CD4-positive, alpha-beta T cell treated with Interleukin-4 for 4 hours (primary cell): ENCODE measurements at regions not wholly inside any gene's neighbourhood (a gene's known extent, or its start where the extent isn't known, plus 50 kb on each side); places are given as distances from the start of the nearest gene placed in this dataset.

Experiments
- DNase-seq: peaks from one replicate; pipeline ENCODE4 v3.0.0-alpha.2; 2020

DNA sequence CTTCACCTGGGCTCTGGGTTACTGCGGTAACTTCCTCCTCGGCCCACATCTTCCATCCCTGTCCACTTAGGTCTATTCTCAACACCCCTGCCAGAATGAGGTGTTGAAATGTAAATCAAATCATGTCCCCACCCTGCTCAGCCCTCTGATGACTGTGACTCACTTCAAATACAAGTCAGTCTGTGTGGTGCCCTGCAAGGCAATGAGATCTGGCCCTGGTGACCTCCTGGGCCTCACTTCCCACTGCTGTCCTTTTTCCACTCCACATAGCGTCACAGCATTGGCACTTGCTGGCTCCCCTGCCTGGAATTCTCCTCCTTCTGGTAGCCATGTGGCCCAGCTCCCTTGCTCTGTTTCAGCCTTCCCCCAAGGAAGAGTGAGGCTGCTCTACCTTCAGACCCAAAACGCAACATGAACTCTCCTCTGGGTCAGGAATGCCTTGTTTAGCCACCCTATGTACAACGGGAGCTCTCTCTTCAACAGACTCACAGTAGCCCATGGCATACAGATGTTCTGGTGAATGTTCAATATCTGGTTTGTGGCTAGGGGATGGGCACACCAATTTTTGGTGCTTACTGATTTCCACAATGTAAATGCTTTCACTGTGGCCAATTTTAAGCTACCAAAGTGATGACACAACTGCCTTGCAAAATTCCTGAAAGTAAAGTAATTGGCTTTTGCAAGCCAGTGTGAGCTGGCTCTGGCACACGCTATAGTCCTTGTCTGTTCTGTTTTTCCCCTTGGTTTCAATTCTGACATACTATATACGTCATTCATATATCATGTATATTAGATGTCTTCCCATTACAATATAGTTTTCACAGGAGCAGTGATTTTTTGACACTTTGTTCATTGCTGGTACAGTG, 550.3 kb upstream of the HS6ST1 start:
- DNase-seq: no peak

DNA sequence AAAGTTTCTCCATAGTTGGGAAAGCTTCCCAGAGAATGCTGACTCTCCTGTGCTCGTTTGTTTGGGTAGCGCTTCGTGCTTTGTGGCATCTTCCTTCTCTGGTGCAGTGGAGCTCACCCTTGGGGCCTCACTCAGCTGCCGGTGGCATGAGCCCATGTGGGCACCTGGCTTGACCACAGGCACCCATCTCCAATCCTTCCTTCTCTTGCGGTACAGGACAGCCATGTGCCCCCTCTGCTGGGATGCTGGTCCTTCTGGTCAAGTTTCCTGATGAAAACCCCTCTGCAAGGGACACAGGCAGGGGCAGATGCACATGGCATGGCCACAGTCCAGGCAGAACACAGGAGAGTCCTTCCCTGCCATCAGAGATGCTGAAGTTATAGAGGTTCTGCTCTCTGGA, 555.9 kb upstream of the HS6ST1 start:
- DNase-seq: no peak

DNA sequence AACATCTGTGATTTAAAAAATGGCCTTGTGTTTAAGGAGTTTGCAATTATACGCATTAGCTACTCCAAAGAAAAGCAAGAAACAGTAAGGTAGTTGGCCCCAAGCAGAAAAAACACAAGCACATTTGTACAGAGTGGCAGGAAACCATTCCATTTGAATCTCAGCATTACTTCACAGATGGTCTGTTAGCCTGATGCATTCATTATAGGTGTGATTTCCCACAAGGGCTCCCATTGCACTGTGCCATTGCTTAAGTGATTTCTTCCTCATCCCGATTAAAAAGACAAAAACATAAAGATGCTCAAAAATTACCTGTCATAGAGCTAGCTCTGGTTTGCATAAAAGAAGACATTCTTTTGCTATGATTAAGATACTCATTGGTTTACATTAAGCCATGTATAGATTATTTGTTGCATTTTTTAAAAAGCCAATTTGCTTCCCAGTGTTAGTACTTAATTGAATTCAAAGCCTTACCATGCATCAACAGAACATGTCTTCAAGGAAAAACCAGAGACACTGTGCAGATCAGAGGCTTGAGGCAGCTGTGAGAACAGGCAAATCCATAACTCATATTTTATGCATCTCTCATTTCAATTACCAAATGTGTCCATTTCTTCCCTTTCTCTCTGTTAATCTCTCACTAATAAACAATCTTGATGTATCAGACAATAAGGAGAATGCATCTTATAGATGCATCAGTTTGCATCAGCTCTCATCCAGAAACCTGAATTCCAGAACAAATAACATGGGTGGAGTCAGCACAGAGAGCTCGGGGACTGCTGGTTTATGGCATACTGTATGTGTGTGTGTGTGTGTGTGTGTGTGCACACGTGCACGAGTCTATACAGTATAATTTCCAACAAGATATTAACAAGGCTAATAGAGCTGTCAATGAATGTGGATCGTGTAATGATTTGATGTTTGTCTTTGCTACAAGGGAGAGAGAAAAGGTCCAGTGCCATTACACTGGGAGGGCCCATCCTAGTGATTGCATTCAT, 558.6 kb upstream of the HS6ST1 start:
- no peak for DNase-seq

DNA sequence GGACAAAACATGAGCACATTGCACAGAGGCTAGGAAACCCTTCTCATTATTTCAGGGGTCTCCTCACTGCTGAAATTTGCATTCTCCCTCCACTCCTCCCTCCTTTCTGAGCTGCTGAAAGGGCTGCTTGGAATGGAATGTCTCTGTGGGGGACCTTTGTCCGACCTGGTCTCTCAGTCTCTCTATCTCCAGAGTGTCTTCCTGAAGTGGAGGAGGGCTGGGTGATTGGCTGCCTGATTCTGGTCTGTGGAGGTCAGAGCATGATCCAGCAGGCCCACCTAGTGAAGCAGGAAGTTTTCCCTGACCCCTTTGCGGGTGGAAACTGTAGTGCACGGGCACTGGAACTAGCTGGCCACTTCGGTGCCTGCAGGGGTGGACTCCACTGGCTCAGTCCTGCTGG, 560.5 kb upstream of the HS6ST1 start:
- DNase-seq: no peak

DNA sequence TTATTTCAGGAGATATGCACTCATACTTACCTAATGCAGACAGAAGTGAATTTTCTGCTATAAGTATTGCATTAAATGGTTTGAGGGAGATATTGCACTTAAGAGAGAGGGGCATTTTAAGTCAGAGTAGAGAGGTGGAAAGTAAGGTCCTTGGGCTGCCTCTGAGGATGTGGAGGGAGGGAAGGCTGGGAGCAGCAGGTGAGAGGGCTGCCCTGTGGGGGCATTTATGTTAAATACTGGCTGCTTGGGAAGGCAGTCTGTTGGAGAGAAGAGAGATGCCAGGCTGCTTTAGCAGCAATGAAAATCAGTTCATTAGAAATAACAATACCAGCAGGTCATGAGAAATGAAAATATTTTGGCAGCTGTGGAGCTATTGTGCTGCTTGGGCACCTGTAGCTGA, 576.2 kb upstream of the HS6ST1 start:
- no peak for DNase-seq

DNA sequence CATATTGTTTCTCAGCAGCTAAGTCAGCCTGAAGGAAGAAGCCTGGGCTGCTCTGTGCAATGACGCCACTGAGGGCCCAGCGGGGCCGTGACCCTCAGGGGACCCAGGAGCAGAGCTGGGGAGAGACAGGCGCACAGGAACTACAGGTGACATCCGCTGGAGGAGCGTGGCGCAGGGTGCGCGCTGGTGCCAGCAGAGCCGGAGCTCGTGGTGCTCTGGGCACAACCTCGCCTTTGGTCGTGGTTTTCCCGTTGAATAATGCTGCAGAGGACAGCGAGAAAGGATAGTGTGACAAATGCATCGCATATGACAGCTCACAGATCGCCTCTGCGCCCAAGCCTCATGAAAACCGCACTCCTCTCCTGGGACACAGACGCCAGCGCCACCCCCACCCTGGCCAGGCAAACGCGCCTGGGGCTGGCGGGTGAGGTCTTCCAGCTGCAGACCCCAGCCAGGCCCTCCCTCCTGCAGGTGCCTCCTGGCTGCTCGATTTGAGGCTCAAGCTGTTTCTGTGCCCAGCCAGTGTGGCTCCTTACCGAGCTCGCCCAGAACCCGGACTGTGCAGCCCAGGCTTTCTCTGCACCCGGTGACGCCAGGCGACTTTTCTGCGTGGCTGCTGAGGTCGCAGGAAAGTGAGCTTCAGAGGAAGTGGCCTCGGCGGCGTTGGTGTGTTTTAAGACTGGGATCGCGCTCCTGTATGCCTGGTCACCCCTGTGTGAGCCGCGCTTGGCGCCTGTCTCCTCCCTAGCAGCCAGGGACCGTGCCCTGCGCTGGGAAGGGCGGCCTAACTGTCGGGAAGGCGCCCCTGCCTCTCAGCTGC, 583.1 kb upstream of the HS6ST1 start:
- no peak for DNase-seq

DNA sequence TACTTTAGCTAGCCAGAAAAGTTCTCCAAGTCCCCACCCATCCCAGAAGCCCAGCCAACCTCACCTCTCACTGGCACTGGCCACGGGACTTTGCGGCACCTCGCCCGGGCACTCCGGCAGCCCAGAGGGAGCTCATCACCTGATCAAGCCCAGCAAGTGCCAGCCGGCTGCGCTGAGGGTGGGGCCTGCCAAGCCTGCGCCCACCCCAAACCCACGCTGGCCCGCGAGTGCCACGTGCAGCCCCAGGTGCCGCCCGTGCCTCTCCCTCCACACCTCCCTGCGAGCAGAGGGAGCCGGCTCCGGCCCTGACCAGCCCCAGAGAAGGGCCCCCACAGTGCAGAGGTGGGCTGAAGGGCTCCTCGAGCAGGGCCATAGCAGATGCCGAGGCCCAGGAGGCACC, 585.0 kb upstream of the HS6ST1 start:
- DNase-seq: no peak

DNA sequence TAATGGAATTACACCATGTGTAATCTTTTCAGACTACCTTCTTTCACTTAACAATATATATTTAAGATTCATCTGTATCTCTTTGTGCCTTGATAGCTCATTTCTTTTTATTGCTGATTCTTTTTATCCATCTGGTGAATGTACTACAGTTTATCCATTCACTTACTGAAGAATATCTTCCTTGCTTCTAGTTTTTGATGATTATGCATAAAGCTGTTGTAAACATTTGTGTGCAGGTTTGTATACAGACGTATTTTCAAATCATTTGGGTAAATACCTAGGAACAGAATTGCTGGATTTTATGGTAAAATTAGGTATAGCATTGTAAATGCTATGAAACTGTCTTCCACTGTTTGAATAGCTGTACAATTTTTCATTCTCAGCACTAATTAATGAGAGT, 592.6 kb upstream of the HS6ST1 start:
- no peak for DNase-seq

DNA sequence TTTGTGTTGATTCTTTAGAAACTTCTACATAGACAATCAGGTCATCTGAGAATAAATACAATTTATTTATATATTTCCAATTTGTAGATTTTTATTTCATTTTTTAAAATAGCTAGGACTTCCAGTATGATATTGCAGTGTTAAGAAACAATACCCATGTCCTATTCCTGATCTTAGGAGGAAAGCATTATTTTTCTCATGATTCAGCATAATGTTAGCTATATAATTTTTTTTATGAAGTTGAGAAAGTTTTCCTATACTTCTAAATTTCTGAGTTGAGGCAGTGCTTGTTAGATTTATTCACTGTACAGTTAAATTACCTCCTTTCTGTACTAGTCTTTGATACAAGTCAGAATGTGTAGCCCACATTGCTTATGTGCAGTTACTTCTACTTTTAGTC, 595.7 kb upstream of the HS6ST1 start:
- DNase-seq: no peak

DNA sequence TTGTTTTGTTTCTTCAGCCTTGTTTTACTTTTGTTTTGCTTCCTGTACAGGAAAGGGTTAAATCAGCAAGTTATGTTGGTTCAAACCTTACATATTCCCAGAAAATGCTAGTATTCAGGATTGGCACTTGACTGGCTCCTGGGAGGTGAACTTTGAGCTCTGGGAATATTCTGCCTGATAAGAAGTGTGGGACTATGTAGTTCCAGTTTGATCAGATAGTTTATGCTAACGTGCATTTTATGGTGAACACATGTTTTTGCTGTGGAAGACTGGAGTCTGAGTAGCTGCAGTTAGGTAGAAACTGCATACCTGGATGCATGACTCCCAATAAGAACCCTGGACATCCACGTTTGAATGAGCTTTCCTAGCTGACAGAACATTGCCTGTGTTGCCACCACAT, 603.1 kb upstream of the HS6ST1 start:
- DNase-seq: no peak

DNA sequence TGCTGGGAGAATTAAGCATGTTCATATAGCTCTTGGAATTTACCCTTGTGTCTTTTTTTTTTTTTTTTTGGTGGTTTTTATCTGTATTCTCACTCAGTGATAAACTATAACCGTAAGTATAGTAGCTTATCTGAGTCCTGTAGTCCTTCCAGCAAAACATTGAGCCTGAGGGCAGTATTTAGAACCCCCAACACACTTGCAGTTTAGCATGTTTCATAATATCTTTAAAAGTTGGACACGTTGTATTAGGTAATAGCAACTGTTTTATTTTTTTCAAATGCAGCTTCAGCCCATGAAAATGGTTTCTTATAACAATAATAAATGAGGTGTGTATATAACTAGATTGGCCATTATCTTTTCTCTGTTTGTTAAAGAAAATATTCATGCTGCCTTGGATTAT, 603.5 kb upstream of the HS6ST1 start:
- DNase-seq: no peak

DNA sequence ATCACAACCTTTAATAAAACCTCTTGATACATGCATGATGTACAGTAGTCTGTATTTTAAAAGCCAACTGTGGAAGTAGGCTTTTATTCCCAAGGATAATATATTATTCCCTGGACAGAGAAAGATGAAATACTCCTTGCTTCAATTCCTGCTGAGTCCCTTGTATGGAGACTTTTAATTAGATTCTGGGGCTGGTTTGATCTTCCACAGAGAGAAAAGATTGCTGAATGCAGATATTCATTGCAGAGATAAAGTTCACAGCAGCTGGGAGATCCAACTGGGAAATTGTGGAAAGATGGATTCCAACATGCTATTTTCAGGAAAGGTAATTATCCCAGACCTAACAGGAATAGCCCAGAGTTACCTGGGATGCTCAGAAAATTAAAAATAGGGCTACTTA, 607.0 kb upstream of the HS6ST1 start:
- DNase-seq: no peak

DNA sequence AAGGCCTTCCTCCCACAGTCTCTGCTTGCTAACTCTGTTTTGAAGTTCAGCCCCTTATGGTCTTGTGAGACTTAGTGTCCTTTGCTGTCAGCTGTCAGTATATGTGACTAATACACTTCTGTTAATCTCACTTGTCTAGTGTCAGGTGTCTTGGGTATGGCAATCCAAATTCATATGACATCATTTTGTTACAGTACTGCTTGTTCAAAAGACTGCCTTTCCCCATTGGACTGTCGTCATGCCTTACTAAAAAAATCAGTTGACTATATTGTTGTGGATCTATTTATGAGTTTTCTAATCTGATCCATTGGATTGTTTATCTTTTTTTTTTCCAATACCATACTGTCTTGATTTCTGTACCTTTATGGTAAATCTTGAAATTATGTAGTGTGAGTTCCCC, 611.4 kb upstream of the HS6ST1 start:
- DNase-seq: no peak

DNA sequence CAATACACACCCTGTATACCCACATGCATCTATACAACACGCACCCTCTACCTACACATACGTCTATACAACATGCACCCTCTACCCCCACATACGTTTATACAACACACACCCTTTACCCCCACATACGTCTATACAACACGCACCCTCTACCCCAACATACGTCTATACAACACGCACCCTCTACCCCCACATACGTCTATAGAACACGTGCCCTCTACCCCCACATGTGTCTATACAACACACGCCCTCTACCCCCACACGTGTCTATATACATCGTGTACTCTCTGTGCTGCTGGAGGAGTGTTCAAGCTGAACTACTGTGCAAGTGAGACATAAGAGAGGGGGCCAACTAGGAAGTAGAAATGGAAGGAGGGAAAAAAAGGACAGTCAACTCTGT, 621.7 kb upstream of the HS6ST1 start:
- DNase-seq: no peak

DNA sequence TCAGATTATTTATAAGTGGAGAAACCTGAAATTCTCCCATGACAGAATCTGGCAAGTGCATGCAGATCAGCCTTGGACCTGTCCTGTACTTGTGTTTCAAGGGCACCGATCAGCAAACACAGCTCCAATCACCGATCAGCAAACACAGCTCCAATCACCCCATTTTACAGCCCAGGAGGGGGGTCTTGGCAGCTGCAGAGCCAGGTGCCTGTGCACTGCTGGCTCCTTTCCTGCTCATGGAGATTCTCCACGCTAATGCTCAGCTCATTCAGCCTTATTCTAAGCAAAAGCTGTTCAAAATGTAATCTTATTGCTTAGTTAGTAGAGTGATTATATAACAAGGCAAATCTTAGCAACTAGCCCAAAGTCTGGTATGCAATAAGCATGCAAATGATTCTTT, 623.1 kb upstream of the HS6ST1 start:
- no peak for DNase-seq

DNA sequence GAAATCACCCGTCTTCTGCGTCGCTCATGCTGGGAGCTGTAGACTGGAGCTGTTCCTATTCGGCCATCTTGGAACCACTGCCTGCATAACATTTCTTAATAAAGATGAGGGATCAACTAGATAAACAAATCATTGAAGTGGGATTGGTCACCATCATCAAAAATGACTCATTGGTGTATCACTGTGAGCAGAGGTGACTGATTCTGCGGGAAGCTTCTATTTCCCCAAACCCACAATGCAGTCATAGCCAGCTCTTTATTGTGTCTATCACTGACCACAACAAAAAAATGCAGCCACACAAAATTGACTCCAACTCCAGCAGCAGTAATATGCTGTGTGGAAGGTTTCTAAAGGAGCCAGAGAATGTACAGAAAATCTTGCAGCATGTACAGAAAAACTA, 630.7 kb upstream of the HS6ST1 start:
- DNase-seq: no peak

DNA sequence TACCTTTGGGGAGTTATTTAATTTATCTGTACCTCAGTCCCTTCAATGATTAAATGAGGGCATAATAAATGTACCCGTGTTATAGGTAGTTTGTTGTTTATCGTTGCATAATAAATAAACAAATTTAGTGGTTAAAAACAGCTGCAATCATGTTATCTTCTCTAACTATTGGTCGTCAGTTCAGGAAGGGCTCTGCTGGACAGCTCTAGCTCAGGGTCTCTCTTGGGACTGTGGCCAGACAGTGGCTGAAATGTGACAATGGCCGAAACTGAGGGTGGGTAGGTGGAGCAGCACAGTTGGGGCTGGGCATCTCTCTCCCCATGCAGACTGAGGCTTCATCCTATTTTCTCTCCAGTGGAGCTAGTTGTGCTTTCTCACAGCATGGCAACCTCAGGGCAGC, 632.1 kb upstream of the HS6ST1 start:
- DNase-seq: no peak

DNA sequence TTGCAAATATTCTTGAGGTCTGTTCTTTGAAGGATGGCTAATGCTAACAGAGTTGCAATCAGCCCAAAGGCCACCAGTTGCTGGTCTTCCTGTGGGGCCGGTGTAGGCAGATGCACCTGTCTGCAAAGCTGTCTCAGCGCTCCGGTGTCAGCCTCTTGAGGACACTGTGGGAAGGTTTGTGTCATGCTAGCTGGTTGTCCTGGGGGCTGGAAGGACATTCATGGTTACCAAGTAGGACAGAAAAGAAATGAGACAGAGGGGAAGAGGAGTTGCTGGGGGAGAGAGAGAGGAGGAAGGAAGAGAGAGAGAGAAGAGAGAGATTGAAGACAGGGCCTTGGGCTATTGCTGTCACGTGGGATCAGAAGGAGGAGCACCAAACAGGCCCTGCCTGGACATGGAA, 639.6 kb upstream of the HS6ST1 start:
- DNase-seq: no peak

DNA sequence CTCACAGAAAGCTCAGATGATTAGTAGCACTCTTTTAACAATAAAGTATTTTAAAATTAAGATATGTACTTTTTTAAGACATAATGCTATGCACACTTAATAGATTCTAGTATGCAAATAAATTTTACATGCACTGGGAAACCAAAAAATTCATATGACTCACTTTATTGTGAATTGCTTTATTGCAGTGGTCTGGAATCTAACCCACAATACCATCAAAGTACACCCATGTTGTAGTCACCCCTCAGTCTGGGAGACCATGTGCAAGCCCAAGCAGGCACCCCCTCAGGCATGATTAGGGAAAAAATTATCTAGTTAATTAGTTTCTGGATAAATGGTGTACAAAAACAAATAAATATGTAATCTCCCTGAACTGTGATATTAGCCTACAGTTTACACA, 649.0 kb upstream of the HS6ST1 start:
- DNase-seq: no peak

DNA sequence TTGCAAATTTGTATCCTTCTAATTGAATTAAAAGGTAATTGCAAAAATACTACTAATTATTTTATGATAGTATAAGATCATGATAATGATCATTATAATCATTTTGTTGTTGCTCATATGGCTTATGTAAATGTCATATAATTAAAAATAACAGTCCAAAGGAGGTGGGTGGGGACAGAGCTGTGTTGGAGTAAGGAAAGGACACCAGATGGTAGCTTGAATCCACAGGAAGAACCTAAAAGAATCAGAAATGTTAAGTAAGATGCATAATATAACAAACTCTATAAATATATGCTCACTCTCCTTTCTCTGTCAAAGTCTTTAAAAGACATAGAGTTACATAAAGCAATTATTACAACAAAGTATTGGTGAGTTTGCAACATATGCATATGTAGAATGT, 650.7 kb upstream of the HS6ST1 start:
- no peak for DNase-seq

DNA sequence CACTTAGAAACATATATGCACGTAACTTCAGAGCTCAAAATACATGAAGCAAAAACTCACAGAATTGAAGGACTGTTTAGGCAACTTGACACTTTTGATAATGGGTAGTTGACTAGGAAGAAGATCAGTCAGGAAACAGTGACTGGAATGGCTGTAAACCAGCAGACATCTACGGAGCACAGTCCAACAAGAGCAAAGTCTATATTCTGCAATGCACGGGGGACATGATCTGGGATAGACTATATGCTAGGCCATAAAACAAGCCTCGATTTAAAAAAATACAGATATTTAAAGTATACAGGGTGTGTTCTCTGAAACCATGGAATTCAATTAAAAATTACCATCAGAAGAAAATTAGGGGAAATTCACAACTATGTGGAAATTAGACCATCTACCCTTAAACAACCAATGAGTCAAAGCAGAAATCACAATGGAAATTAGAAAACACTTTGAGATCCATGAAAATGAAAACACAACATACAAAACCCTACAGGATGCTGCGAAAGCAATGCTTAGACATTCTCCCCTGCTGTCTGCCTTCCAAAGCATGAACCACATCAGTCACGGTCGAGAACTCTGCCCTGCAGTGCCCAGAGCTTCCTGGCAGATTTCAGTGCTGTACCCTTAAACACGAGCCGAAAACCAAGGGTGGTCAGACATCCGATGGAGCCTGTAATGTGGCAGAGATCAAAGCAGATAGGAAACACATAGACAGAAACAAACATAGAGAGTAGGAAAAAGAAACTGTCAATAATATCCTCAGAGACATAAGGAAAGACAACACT, 651.9 kb upstream of the HS6ST1 start:
- no peak for DNase-seq

DNA sequence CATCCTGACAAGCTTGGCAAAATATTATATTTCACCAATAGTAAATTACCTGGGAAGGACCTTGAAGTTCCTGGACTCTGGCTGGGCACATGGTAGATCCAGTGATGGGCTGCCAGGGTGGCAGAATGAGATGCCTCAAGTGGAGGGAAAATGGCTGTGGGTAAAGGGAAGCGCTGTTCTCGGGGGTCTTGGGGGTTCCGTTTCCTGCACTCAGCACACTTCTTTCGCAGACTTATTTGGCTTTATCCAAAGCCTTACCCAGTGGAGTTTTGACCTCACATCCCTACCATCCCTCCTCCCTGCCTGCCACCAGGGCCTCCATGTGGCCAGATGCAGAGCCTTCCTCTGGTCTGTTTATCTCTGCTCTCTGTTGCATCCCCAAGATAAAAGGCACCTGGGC, 654.9 kb upstream of the HS6ST1 start:
- no peak for DNase-seq
